SK-N-SH treated with all-trans-retinoic acid at 6 μM for 48 hours (cell line): ENCODE measurements at regions not wholly inside any gene's neighbourhood (a gene's known extent, or its start where the extent isn't known, plus 50 kb on each side); places are given as distances from the start of the nearest gene placed in this dataset.

ENCODE experiments used
- ATAC-seq: fragments of 200-7000 bp; cut with Tn5 transposase; 3 replicates; pipeline ENCODE4 v1.9.1; 2020; ENCODE audit warnings: mild to moderate bottlenecking, moderate library complexity
- ARNTL ChIP-seq: fragments of 450-650 bp; formaldehyde crosslinking; IDR thresholded peaks from 2 replicates; pipeline ENCODE4 v1.5.0; 2020; ENCODE audit warnings: low read depth, mild to moderate bottlenecking, moderate library complexity, borderline replicate concordance
- BACH2 ChIP-seq: fragments of 250-450 bp; sonication (Bioruptor Pico); IDR thresholded peaks from 2 replicates; pipeline ENCODE4 v1.9.0; 2021; ENCODE audit warnings: mild to moderate bottlenecking, borderline replicate concordance
- CREB5 ChIP-seq: fragments of 250-450 bp; sonication (Bioruptor Pico); IDR thresholded peaks from 2 replicates; pipeline ENCODE4 v1.5.1; 2020; ENCODE audit warnings: low read depth, mild to moderate bottlenecking, moderate library complexity
- ISL1 ChIP-seq: fragments of 250-450 bp; sonication (Bioruptor Pico); IDR thresholded peaks from 2 replicates; pipeline ENCODE4 v2.1.2; 2022; ENCODE audit warnings: mild to moderate bottlenecking, moderate library complexity
- POU6F1 ChIP-seq: fragments of 250-450 bp; sonication (Bioruptor Pico); IDR thresholded peaks from 2 replicates; pipeline ENCODE4 v1.8.0; 2021; ENCODE audit warnings: low read depth, mild to moderate bottlenecking, moderate library complexity, borderline replicate concordance
- PPARA ChIP-seq: fragments of 250-450 bp; sonication (Bioruptor Pico); IDR thresholded peaks from 2 replicates; pipeline ENCODE4 v1.5.0; 2020; ENCODE audit warnings: mild to moderate bottlenecking, borderline replicate concordance
- SNAI2 ChIP-seq: fragments of 250-450 bp; sonication (Bioruptor Pico); IDR thresholded peaks from 2 replicates; pipeline ENCODE4 v1.5.0; 2020; ENCODE audit warnings: mild to moderate bottlenecking, moderate library complexity
- TCF4 ChIP-seq: fragments of 250-450 bp; sonication (Bioruptor Pico); IDR thresholded peaks from 2 replicates; pipeline ENCODE4 v1.8.0; 2021; ENCODE audit warnings: mild to moderate bottlenecking, moderate library complexity, borderline replicate concordance
- TOX ChIP-seq: fragments of 250-450 bp; sonication (Bioruptor Pico); IDR thresholded peaks from 2 replicates; pipeline ENCODE4 v1.8.0; 2021; ENCODE audit warnings: mild to moderate bottlenecking, moderate library complexity, borderline replicate concordance
- ZC3H10 ChIP-seq: fragments of 250-450 bp; sonication (Bioruptor Pico); IDR thresholded peaks from 2 replicates; pipeline ENCODE4 v1.5.1; 2021; ENCODE audit warnings: mild to moderate bottlenecking, moderate library complexity
- ZFP30 ChIP-seq: fragments of 450-650 bp; formaldehyde crosslinking; IDR thresholded peaks from 2 replicates; pipeline ENCODE4 v1.5.0; 2022; ENCODE audit warnings: mild to moderate bottlenecking, moderate library complexity
- ZNF565 ChIP-seq: fragments of 450-650 bp; formaldehyde crosslinking; conservative IDR thresholded peaks from 2 replicates; pipeline ENCODE4 v1.5.0; 2020; ENCODE audit warnings: low read depth, mild to moderate bottlenecking, moderate library complexity
- ZNF70 ChIP-seq: fragments of 450-650 bp; formaldehyde crosslinking; IDR thresholded peaks from 2 replicates; pipeline ENCODE4 v1.5.0; 2020; ENCODE audit warnings: mild to moderate bottlenecking, moderate library complexity
- ZNF8 ChIP-seq: fragments of 450-650 bp; formaldehyde crosslinking; IDR thresholded peaks from 2 replicates; pipeline ENCODE4 v1.5.0; 2020; ENCODE audit warnings: mild to moderate bottlenecking, moderate library complexity
- TF ChIP-seq, protein P1 (sequence below): fragments of 250-450 bp; sonication (Bioruptor Pico); IDR thresholded peaks from 2 replicates; pipeline ENCODE4 v1.5.1; 2021; ENCODE audit warnings: mild to moderate bottlenecking, moderate library complexity
- TF ChIP-seq, protein P2 (sequence below): fragments of 250-450 bp; sonication (Bioruptor Pico); IDR thresholded peaks from 2 replicates; pipeline ENCODE4 v1.8.0; 2020; ENCODE audit warnings: mild to moderate bottlenecking, moderate library complexity, borderline replicate concordance
- TF ChIP-seq, protein P3 (sequence below): fragments of 250-450 bp; sonication (Bioruptor Pico); IDR thresholded peaks from 2 replicates; pipeline ENCODE4 v1.5.0; 2020; ENCODE audit warnings: mild to moderate bottlenecking, moderate library complexity

DNA sequence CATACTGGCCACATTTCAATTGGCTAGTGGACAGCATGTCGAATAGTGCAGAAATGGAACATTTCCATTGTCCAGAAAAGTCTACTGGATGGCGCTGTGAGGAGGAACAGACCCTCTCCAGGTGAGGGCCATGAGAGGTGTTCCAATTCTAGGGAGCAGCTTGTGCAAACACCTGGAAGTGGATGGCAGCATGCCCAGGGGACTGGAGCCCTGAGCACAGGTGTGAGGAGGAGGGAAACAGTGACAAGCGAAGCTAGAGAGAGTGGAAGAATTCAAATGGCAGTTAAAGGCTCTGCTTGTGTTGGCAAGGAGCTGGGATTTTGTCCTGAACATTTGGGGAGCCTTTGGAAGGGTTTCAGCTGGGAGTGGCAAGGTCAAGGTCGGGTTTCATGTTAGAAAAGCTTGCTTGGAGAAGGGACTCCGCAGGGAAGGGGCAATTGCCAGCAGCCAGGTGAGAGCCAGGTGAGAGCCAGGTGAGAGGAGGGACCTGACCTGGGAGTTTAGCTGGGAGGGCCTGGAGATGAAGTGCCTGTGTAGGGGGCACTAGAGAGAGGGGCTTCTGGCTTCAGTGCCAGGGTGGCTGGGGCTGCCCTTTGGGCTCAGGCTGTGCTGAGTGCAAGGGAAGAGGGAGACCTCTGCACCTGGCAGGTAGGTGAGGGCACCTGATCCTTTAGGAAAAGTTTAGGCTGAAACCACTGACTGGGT lies 93.8 kb downstream of the LINGO1 start (continued):
- TF ChIP-seq, protein P1, sequence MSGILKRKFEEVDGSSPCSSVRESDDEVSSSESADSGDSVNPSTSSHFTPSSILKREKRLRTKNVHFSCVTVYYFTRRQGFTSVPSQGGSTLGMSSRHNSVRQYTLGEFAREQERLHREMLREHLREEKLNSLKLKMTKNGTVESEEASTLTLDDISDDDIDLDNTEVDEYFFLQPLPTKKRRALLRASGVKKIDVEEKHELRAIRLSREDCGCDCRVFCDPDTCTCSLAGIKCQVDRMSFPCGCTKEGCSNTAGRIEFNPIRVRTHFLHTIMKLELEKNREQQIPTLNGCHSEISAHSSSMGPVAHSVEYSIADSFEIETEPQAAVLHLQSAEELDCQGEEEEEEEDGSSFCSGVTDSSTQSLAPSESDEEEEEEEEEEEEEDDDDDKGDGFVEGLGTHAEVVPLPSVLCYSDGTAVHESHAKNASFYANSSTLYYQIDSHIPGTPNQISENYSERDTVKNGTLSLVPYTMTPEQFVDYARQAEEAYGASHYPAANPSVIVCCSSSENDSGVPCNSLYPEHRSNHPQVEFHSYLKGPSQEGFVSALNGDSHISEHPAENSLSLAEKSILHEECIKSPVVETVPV = no peak
- no peak for TF ChIP-seq TCF4 (CRISPR knock-in tag)
- no peak for TF ChIP-seq ARNTL
- TF ChIP-seq, protein P2, sequence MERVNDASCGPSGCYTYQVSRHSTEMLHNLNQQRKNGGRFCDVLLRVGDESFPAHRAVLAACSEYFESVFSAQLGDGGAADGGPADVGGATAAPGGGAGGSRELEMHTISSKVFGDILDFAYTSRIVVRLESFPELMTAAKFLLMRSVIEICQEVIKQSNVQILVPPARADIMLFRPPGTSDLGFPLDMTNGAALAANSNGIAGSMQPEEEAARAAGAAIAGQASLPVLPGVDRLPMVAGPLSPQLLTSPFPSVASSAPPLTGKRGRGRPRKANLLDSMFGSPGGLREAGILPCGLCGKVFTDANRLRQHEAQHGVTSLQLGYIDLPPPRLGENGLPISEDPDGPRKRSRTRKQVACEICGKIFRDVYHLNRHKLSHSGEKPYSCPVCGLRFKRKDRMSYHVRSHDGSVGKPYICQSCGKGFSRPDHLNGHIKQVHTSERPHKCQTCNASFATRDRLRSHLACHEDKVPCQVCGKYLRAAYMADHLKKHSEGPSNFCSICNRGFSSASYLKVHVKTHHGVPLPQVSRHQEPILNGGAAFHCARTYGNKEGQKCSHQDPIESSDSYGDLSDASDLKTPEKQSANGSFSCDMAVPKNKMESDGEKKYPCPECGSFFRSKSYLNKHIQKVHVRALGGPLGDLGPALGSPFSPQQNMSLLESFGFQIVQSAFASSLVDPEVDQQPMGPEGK (CRISPR knock-in tag) = no peak
- TF ChIP-seq ISL1 (CRISPR knock-in tag) = no peak
- no peak for TF ChIP-seq ZC3H10 (CRISPR knock-in tag)
- no peak for TF ChIP-seq SNAI2 (CRISPR knock-in tag)
- no peak for TF ChIP-seq ZNF8 (CRISPR knock-in tag)

GRCh38 chr15:77538027-77538451 lies 94.7 kb downstream of the LINGO1 start:
- TF ChIP-seq TOX (CRISPR knock-in tag) = no peak
- no peak for TF ChIP-seq ZNF70 (CRISPR knock-in tag)
- TF ChIP-seq, protein P3, sequence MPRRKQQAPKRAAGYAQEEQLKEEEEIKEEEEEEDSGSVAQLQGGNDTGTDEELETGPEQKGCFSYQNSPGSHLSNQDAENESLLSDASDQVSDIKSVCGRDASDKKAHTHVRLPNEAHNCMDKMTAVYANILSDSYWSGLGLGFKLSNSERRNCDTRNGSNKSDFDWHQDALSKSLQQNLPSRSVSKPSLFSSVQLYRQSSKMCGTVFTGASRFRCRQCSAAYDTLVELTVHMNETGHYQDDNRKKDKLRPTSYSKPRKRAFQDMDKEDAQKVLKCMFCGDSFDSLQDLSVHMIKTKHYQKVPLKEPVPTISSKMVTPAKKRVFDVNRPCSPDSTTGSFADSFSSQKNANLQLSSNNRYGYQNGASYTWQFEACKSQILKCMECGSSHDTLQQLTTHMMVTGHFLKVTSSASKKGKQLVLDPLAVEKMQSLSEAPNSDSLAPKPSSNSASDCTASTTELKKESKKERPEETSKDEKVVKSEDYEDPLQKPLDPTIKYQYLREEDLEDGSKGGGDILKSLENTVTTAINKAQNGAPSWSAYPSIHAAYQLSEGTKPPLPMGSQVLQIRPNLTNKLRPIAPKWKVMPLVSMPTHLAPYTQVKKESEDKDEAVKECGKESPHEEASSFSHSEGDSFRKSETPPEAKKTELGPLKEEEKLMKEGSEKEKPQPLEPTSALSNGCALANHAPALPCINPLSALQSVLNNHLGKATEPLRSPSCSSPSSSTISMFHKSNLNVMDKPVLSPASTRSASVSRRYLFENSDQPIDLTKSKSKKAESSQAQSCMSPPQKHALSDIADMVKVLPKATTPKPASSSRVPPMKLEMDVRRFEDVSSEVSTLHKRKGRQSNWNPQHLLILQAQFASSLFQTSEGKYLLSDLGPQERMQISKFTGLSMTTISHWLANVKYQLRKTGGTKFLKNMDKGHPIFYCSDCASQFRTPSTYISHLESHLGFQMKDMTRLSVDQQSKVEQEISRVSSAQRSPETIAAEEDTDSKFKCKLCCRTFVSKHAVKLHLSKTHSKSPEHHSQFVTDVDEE (CRISPR knock-in tag) = no peak
- TF ChIP-seq PPARA (CRISPR knock-in tag) = no peak
- TF ChIP-seq ZFP30 (CRISPR knock-in tag) = no peak
- TF ChIP-seq CREB5 (CRISPR knock-in tag) = no peak
- no peak for TF ChIP-seq POU6F1 (CRISPR knock-in tag)
- TF ChIP-seq, protein P1 = no peak
- TF ChIP-seq TCF4 (CRISPR knock-in tag) = no peak
- TF ChIP-seq, protein P2 (CRISPR knock-in tag) = no peak
- TF ChIP-seq ZNF565 = no peak
- TF ChIP-seq ZNF8 (CRISPR knock-in tag) = no peak
- TF ChIP-seq ZC3H10 (CRISPR knock-in tag) = no peak
- TF ChIP-seq BACH2 (CRISPR knock-in tag) = no peak
- no peak for ATAC-seq
